EL (cell line): ENCODE measurements at regions not wholly inside any gene's neighbourhood (a gene's known extent, or its start where the extent isn't known, plus 50 kb on each side); places are given as distances from the start of the nearest gene placed in this dataset.

Experiments
- DNase-seq: peaks from one replicate; pipeline ENCODE4 v3.0.0-alpha.2; 2016

- no peak for DNase-seq
These were observed 93.2 kb upstream of the TLE3 start for GRCh38 chr15:70190965-70191364.

DNA sequence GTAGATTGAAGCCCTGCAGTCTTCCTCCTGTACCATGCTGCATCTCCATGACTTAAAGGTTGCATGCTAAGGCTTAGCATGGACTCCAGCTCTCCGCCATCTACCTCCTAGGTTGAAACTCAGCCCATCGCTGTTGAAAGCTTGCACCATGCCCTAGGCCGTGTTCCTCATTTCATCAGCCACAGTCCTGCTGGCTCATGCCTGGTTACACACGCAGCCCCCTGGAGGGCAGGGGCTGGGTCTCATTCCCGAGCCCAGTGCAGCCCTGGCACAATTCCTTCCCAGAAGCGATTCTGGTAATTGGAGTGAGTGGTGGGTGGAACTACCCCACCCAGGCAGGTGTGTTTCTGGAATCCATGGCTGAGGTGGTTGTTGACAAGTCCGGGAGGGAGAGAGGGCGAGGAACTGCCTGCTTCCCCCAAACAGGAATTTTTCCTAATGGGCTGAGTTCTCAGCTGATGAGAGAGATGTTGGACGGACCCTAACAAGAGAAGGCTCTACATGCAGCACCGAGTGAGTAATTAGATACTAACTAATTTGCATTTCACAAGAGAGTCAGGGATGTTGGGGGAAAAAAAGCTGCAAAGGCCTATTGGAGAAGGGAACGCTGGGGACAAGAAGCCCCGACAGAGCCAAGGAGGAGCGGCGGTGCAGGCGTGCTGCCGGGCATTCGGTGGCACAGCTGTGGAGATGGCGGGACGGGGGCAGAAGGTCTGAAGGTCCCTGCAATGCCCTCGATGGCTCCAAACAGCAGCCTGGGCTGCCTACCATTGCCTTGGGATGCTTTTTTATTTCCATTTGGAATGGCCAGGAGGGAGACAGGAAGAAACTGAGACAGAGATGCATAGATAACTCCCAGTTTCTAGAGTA lies 92.3 kb upstream of the TLE3 start:
- DNase-seq = no peak

DNA sequence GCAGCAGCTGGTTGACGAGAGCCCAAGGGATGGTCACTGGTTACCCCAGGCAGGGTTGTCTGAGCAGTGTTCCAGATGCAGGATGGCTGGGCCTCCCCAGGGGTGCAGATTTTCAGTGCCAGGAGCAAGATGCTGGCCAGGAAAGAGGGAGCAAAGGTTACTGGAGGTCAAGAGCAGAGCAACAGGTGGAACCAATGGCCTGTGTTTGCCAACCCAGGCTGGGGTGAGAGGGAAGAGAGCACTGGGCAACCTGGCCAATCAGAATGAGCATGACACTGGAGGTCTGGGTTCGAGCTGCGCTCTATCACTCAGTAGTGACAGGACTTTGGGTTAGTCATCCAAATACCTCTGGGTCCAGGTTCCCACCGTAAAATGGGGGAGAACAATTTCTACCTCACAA lies 90.6 kb upstream of the TLE3 start:
- DNase-seq = no peak

DNA sequence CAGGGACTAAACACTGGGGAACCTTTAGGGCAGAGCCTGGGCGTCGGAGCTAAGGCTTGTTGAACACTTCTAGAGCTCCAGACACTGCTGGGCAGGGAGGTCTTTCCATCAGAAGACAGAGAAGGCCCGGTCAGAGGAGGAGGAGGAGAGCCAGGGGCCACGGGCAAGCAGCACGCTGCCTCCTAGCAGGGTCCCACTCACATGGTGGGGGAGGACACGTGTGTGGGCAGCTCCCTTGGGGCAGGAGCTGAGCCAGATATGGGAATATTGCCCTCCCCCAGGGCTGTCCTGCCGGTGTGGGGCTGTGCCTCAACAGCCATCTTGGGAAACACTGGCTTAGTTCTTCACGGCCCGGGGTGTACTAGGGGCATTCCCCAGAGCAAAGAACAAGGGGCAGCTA lies 89.6 kb upstream of the TLE3 start:
- no peak for DNase-seq

- no peak for DNase-seq
These were observed 88.4 kb upstream of the TLE3 start for GRCh38 chr15:70186152-70186551.

DNA sequence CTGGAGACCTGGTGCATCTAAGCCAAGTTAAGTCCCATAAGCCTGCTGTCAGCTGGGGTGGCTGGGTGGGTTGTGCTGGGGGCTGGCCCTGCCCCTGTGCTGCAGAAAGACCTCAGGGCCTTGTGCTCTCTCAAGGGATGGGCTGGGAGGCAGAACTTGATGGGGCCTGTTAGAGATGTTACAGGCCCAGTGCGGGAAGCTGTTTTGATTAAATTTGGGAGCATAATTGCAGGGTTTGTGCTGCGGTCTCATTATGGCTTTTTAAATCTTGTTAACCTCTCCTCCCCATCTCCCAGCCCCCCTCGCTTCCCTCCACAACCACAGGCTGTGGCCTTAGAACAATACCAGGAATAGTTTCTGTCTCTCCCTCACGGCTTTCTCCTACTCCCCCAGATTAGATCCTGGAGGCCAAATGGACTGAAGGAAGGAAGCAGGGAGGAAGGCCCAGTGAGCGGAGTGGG lies 87.6 kb upstream of the TLE3 start:
- DNase-seq = no peak

- no peak for DNase-seq
These were observed 85.4 kb upstream of the TLE3 start for GRCh38 chr15:70182858-70183695.

- no peak for DNase-seq
These were observed 84.0 kb upstream of the TLE3 start for GRCh38 chr15:70181626-70182255.

DNA sequence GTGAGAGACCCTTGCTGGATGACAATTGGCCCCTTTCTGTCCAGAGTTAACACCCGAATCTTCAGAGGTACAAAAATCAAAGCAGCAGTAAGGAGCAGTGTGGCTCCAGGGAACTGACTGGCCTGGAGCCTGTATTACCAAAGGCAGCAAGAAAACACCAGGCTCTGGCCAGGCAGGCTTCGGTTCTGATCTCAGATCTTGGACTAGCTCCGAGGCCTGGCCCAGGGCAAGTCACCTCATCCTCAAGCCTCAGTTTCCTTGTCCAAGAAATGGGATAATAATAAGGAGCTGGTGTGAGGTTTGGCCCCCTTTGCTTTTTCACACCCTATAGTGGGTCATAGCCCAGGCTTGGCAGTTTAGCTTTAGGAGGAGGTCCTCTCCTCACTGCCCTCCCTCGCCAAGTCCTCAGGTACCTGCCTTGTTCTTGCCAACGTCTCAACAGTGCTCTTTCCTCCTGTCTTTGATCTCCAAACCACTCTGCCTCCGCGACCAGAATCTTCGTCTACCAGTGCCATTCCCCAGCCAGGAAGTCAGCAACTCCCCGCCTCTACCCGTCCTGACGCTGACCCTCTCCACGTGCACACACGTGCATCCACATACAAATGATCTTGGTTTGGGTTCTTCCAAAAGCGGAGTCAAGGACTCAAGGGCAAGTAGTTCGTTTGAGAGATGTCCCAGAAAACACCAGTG lies 82.6 kb upstream of the TLE3 start:
- DNase-seq = no peak

DNA sequence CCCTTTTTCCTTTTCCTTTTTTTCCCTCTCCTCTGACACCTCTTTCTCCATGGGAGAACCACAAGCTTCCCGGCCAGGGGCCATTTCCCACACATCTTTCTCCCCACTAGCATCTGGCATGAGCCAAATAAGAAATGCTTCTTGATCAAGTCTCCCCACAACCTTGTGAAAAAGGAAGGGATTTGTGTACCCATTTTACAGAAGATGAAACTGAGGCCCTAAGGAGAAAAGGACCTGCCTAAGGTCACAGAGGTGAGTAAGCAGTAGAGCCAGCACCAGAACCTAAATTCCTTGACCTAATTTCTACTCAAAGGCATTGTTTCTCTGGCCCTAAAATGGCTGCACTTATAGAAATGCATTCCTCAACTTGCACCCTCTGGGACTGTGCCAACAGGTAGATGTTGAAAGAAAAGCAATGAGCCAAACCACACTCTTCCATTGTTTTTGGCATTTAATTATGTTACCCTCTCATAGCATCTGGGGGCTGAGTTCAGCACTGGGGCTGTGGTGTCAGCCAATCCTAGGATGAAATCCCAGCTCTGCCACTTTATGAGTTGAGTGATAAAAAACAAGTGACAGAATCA lies 81.7 kb upstream of the TLE3 start:
- DNase-seq = no peak

DNA sequence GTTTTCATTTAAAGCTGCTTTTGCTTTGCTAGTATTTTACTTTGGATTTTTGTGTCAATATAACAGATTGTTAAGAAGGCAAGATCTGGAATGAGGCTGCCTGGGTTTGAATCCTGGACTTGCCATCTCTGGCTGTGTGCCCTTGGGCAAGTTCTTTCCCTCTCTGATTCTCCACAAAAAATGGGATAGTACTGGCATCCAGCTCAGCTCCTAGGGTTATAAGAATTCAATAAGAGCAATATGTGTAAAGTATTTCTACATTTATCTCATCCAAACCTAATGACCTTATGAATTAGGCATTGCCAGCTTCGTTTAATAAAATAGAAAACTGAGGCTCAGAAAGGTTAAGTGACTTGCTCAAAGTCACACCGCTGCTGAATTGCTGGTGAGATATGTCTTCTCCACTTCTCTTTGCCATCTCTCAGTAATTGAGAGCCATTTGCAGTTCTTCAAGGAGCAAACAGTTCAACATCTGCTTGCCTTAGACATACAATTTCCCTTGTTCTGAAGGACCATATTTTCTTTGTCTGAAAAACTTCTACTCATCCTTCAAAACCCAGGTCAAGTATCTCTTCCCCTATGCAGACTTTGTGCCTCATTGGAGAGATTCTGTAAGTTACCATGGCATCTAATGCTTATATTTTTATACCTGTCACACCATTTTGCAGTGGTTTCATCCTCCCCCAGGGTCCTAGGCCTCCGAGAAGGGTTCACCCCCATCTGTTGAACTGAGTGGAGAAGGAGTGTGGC lies 80.8 kb upstream of the TLE3 start:
- DNase-seq = no peak

- DNase-seq = no peak
These were observed 75.0 kb upstream of the TLE3 start for GRCh38 chr15:70172566-70173225.

DNA sequence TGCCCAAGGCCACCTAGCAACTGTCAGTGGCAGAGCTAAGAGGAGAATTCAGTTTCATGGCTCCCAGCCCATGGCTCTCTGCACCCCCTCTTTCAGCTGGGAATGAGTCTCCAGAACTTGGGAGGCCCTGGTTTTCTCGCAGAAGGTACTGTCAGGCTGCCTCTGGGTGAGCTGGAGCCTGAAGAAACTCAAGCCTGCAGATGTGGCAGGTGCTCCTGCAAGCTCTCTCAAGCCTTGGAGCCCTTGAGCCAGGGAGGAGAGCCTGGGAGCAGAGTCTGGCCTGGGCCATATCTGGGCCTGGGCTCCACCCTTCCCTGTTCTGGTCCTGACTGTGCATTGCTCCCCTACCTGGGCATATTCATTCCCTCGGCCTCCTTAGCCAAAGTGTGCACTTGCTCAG lies 74.4 kb upstream of the TLE3 start:
- no peak for DNase-seq

GRCh38 chr15:70171256-70171886 lies 73.7 kb upstream of the TLE3 start:
- DNase-seq = no peak

- DNase-seq = no peak
These were observed 72.5 kb upstream of the TLE3 start for GRCh38 chr15:70170096-70170699.

GRCh38 chr15:70169147-70169546 lies 71.4 kb upstream of the TLE3 start:
- no peak for DNase-seq

GRCh38 chr15:70167155-70167554 lies 69.4 kb upstream of the TLE3 start:
- no peak for DNase-seq

DNA sequence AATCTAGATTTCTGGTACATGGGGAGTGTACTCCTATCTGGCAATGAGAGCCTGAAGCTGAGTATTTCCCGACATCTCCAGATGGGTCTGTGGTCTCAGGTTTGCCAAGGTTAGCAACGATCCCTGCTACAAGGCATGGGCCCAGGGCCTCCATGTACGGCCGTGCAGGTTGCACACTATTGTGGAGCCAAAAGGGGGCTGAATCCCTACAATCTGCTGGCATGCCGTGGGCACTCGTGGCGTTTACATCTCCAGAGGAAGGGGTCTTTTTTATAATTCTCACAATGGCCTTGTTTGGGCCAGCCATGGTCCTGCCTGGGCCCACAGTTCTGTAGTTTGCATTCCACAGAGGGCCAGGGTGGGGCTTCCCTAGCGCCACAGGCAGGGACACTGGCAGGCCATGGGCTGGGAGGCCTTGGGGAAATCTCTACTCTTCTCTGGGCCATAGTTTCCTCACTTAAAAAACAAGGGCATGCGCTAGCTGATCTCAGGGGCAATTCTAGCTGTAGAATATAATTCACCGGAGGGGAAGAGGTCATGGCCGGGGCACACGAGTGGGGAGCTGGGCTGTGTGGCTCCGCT lies 68.9 kb upstream of the TLE3 start:
- no peak for DNase-seq

DNA sequence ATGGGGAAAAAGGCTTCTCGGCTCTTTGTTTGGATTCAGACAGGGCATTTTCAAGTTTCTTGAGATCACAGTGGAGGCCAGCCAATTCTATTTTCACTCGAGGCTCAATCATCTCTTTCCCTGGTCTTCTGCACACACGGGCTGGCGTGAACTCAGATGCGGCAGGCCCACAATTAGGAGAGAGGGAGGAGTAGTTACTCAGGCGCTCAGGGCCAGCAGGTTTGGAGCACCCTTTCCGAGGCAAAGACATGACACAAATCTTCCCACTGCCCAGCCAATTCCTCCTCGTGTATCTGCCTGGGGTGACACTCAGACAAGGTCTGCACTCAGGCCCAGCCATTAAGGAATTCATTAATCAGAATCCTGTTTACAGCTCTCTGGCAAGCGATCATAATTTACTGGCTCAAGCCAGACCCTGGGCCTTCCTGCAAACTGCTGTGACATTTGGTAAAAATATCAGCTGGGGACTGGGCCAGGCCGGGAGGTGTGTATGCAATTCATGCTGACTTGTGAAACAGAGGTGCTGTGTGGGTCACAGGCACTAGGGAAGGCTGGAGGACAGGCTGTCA lies 68.1 kb upstream of the TLE3 start:
- no peak for DNase-seq
